Lung (tissue), 11 donors: ENCODE measurements at regions not wholly inside any gene's neighbourhood (a gene's known extent, or its start where the extent isn't known, plus 50 kb on each side); places are given as distances from the start of the nearest gene placed in this dataset.

Experiments used
- ATAC-seq: fragments of 200-7000 bp; cut with Tn5 transposase; one replicate; pipeline ENCODE4 v1.9.1; 2020; ENCODE audit warnings: moderate number of reproducible peaks; ENCODE audit not compliant: insufficient read depth, low FRiP score
- DNase-seq, 3 donors: peaks; one replicate each; pipeline ENCODE4 v3.0.0-alpha.2; 2013 to 2017
- H3K27ac ChIP-seq, 2 donors: one replicate each; pipeline ENCODE4 v1.5.1; 2013; ENCODE audit warnings: mild to moderate bottlenecking in 2 of 2, moderate library complexity in 2 of 2, control low read depth in 1 of 2, inconsistent platforms in 1 of 2, low read depth in 1 of 2, low read length in 1 of 2
- H3K27me3 ChIP-seq, 3 donors: one replicate each; pipeline ENCODE4 v1.5.1; 2013; ENCODE audit warnings: low read length in 2 of 3; ENCODE audit not compliant: control insufficient read depth in 3 of 3, insufficient read depth in 3 of 3
- H3K36me3 ChIP-seq, 4 donors: one replicate each; pipeline ENCODE4 v1.5.1; 2013; ENCODE audit warnings: low read length in 4 of 4, mild to moderate bottlenecking in 1 of 4, moderate library complexity in 1 of 4; ENCODE audit not compliant: control insufficient read depth in 4 of 4, insufficient read depth in 4 of 4
- H3K4me1 ChIP-seq, 5 donors: one replicate each; pipeline ENCODE4 v1.5.1; 2013; ENCODE audit warnings: low read length in 5 of 5, mild to moderate bottlenecking in 2 of 5, moderate library complexity in 1 of 5; ENCODE audit not compliant: control insufficient read depth in 5 of 5, insufficient read depth in 5 of 5
- H3K4me3 ChIP-seq: one replicate; pipeline ENCODE4 v1.5.1; 2013; ENCODE audit warnings: mild to moderate bottlenecking, control low read depth, moderate library complexity
- H3K9ac ChIP-seq, 2 donors: one replicate each; pipeline ENCODE4 v1.5.1; 2013; ENCODE audit warnings: low read length in 2 of 2, control low read depth in 1 of 2; ENCODE audit not compliant: insufficient read depth in 1 of 2
- H3K9me3 ChIP-seq, 4 donors: one replicate each; pipeline ENCODE4 v1.5.1; 2013; ENCODE audit warnings: low read length in 3 of 4, mild to moderate bottlenecking in 1 of 4, moderate library complexity in 1 of 4; ENCODE audit not compliant: control insufficient read depth in 4 of 4, insufficient read depth in 3 of 4
- CTCF ChIP-seq: IDR thresholded peaks from 2 replicates; pipeline ENCODE4 v1.5.1; 2012; ENCODE audit warnings: mild to moderate bottlenecking; ENCODE audit errors: control extremely low read depth, extremely low read depth
- WGBS, 2 donors: extraction: QIAGEN DNeasy Blood & Tissue Kit; methylation state at CpG; one replicate each; pipeline ENCODE4 v1.1.7; 2013; 5-methylcytosine and 5-hydroxymethylcytosine counted together
- donor health status: control.
- donor health status: control.
- donor health status: Bipolar disorder and iron deficiency.
- donor health status: healthy.
- donor health status: DM: yes; HTN: yes; CAD: no.

GRCh38 chr10:57605948-57606485 lies 661.7 kb downstream of the IPMK start:
- Histone ChIP-seq H3K4me3 (no peak overlapping the region), H3K27me3 (no peaks in the 10 kb centered on the region), H3K4me1 (no peaks in the 10 kb centered on the region), H3K36me3 (no peaks in the 10 kb centered on the region), H3K27ac (no peak overlapping the region), H3K9ac (no peak overlapping the region), H3K9me3 (no peaks in the 10 kb centered on the region)
- no peak for TF ChIP-seq CTCF
- no peak for DNase-seq
- no peak for ATAC-seq
- 68 to 80% methylated on average over 4 of the region's 4 CpGs for WGBS, 2 donors

- ATAC-seq (no peak), DNase-seq (no peak)
- 88 to 90% methylated on average over 4 of the region's 4 CpGs for WGBS, 2 donors
- no peak overlapping the region for H3K4me3 ChIP-seq
- TF ChIP-seq CTCF: no peak
- H3K4me1 ChIP-seq: no peaks in the 10 kb centered on the region
- no peaks in the 10 kb centered on the region for H3K27me3 ChIP-seq
- no peaks in the 10 kb centered on the region for H3K9me3 ChIP-seq
- no peaks in the 10 kb centered on the region for H3K36me3 ChIP-seq
- no peak overlapping the region for H3K9ac ChIP-seq
- H3K27ac ChIP-seq: no peak overlapping the region
These were observed 668.3 kb downstream of the IPMK start for GRCh38 chr10:57599440-57599839.

- Histone ChIP-seq H3K27me3 (no peaks in the 10 kb centered on the region), H3K4me3 (no peak overlapping the region), H3K36me3 (no peaks in the 10 kb centered on the region), H3K27ac (no peak overlapping the region), H3K4me1 (no peaks in the 10 kb centered on the region), H3K9ac (no peak overlapping the region), H3K9me3 (no peaks in the 10 kb centered on the region)
- no peak for DNase-seq
- no peak for TF ChIP-seq CTCF
- ATAC-seq: no peak
- WGBS, 2 donors: 87 to 88% methylated on average over 1 of the region's 1 CpG
These were observed 673.6 kb downstream of the IPMK start for GRCh38 chr10:57593983-57594573.

GRCh38 chr10:57579926-57580325 lies 687.8 kb downstream of the IPMK start:
- Histone ChIP-seq H3K27me3 (no peaks in the 10 kb centered on the region), H3K27ac (no peak overlapping the region), H3K4me1 (no peaks in the 10 kb centered on the region), H3K9ac (no peak overlapping the region), H3K9me3 (peaks cover 0 to 3% (median 0%) of the 10 kb centered on the region in 4 donors), H3K4me3 (no peak overlapping the region), H3K36me3 (no peaks in the 10 kb centered on the region)
- TF ChIP-seq CTCF: no peak
- DNase-seq: peak in 1 of 3 donors; percentile 13
- ATAC-seq: no peak
